Head of caudate nucleus (tissue), 42 donors: ENCODE measurements at regions not wholly inside any gene's neighbourhood (a gene's known extent, or its start where the extent isn't known, plus 50 kb on each side); places are given as distances from the start of the nearest gene placed in this dataset.

Source experiments
- DNase-seq, 42 donors: peaks; one replicate each; pipeline versions ENCODE4 v3.0.0 to v3.0.0-alpha.2; 2020 to 2021; ENCODE audit warnings: mixed read lengths in 7 of 42
- intact Hi-C: fragments of 100-400 bp; cut with DNase I; formaldehyde crosslinking; loops from one replicate; pipeline ENCODE4 v1.15.0; 2022

DNA sequence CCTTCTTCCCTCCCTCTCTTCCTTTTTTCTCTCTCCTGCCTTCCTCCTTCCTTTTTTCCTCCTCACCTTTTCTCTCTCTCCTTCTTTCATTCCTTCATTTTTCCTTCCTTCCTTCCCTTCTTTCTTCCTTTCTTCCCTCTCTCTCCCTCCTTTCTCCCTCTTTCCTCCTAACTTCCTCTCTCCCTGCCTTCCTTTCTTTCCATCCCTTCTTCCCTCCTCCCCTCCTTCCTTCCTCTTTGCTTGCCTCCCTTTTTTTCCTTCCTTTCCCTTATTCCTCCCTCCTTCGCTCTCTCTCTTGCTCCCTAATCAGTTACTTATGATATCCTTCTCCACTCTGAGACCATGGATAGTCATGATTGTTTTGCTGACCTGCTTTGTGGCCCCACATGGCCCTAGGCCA is 56.7 kb upstream of the PUDP start:
- no peak for DNase-seq
- intact Hi-C loops: no loop called here

- DNase-seq: no peak
- intact Hi-C loops: no loop called here
Observed at GRCh38 chrX:7202206-7202605, 54.3 kb upstream of the PUDP start.

DNA sequence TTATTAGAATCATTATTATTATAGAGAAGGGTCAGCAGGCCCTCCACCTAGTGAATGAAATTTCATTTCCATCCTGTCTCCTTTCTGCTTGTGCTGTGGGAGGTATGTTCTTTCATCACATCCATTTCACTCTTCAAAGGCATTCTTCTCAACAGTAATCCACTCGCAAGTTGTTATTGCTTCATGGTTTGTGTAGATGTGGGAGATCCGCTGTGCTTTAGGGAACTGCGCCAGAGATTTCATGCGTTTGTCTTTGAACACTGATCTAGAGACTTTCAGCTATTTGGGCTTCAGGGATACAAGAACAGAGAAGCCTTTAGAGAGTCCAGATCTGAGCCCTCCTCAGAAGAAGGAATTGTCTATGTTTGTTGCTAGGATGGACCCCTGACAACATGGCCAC is 53.5 kb upstream of the PUDP start:
- intact Hi-C loops: no loop called here
- DNase-seq: no peak

DNA sequence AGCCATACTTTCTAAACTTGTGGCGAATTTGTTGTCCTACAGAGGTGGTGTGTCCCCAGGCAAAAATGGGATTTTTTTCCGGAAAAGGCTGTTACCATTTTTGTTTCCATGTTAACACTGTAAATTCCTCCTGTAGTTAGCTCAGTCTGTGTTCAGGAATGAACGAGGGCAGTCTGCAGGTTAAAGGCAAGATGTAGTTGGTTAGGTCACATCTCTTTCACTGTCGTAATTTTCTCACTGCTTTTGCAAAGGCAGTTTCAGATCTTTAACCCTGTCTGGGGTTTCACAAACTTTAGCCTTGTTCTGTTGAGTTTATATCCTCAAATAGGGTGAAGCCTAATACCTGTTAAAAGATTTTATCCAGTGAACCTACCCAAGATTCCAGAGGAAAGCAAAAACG is 50.5 kb upstream of the PUDP start:
- intact Hi-C loops: no loop called here
- no peak for DNase-seq
